ENCODE measurements at regions not wholly inside any gene's neighbourhood (a gene's known extent, or its start where the extent isn't known, plus 50 kb on each side); places are given as distances from the start of the nearest gene placed in this dataset.
"Not testable (repeated sequence)": the region's sequence is repeated elsewhere in the genome, so short reads cannot be mapped to it uniquely, and the experiment has no call there.

- FAIRE-seq, result no peak
- no peak for TF ChIP-seq CTCF (IDR thresholded peaks at IDR 0.05; ENCODE audit: insufficient read depth, missing control alignments)
- DNase-seq (ENCODE audit: insufficient read length, low spot score), result no peak
Measured at GRCh38 chr5:37929791-37930190, 90.0 kb upstream of the GDNF start.

GRCh38 chr5:37927753-37928152 lies 87.9 kb upstream of the GDNF start:
- FAIRE-seq; DNase-seq (ENCODE audit: insufficient read length, low spot score): not testable (repeated sequence)

DNA sequence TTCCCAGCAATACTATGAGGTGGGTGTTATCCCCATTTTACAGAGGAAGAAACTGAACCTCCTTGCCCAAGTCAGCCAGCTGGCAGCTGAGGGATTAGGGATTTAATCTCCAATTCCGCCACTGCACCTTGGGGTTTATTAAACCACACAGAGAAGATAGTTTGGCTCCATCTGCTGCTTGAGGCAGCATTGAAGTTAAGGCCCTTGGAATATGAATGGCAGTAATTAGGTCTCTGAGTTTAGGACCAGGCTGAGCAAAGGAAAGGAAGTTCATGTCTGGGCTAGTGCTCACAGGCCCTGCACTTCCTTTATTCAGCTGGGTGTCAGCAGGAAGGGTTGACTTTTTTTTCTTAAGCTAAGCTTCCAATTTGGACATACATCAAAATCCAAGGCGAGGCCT lies 86.9 kb upstream of the GDNF start:
- DNase-seq (ENCODE audit: insufficient read length, low spot score) (peak; percentile 19), FAIRE-seq (no peak)
- TF ChIP-seq CTCF (IDR thresholded peaks at IDR 0.05; ENCODE audit: insufficient read depth, missing control alignments), result peak; percentile 57

DNA sequence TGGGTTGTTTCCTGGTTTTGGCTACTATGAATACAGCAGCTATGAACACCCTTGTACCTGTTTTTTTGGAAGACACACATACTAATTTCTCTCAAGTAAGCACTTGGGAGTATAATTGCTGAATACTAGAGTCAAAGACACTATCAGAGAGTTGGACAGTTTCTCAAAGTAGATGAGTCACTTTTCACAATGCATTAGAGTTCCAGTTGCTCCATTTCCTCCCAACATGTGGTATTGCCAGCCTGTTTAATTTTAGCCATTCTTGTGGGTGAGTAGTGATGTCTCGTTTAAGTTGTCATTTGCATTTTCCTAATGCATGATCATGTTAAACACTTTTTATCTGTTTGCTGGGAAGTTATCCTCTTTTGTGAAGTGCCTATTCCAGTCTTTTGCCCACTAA lies 81.6 kb upstream of the GDNF start:
- DNase-seq (ENCODE audit: insufficient read length, low spot score) (no peak), FAIRE-seq (no peak)
- TF ChIP-seq CTCF (IDR thresholded peaks at IDR 0.05; ENCODE audit: insufficient read depth, missing control alignments), result no peak

- no peak for TF ChIP-seq CTCF (IDR thresholded peaks at IDR 0.05; ENCODE audit: insufficient read depth, missing control alignments)
- DNase-seq (ENCODE audit: insufficient read length, low spot score) (no peak), FAIRE-seq (no peak)
Measured at GRCh38 chr5:37918424-37918823, 78.6 kb upstream of the GDNF start.

GRCh38 chr5:37916525-37916924 lies 76.7 kb upstream of the GDNF start:
- DNase-seq (ENCODE audit: insufficient read length, low spot score) (no peak), FAIRE-seq (no peak)
- TF ChIP-seq CTCF (IDR thresholded peaks at IDR 0.05; ENCODE audit: insufficient read depth, missing control alignments), result no peak

DNA sequence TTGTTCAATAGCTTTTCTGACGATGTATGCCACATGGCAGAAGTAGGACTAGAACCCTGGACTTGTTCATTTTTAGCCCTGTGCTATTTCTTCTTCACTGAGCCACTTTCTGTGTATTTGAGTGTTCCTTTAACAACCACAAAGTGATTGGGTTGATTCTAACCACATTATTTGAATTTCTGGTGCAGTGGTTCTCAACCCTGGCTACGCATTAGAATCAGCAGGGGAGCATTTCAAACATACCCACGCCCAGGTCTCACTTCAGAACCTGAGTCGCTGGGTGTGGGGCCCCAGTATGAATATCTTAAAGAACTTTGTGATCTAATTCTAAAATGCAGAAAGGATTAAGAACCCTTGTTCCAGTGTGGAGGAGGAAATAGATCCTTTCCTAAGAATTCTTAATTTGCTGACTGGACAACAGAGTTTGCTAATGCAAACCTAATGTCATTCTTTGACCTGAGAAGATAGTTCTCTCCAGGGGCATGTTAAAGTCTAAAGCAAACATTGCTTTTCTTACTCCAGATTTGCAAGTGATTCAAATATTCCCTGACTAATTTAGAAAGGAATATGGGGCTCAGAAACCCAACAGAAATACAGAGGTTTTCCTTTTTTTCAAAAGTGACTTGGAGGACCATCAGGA lies 75.4 kb upstream of the GDNF start:
- DNase-seq (ENCODE audit: insufficient read length, low spot score) (no peak), FAIRE-seq (no peak)
- TF ChIP-seq CTCF (IDR thresholded peaks at IDR 0.05; ENCODE audit: insufficient read depth, missing control alignments), result no peak

GRCh38 chr5:37909610-37910266 lies 69.9 kb upstream of the GDNF start:
- DNase-seq (ENCODE audit: insufficient read length, low spot score); FAIRE-seq: not testable (repeated sequence)

All from D721Med (cell line).